ENCODE measurements at regions not wholly inside any gene's neighbourhood (a gene's known extent, or its start where the extent isn't known, plus 50 kb on each side); places are given as distances from the start of the nearest gene placed in this dataset.

DNA sequence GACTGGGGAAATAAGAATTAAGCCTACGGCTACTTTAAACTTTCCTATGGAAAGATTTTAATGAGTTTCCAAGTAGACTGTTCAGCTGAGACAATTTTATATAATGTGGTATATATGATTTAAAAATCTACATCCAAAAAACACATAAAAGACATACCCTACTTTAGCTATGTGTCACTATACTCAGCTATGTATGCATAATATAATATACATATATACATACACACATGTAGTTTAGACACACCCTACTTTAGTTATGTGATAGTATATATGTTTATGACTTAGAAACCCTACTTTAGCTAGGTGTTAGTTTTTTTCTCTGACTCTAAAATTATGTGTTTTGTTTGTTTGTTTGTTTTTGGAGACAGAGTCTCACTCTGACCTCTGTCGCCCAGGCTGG is 100.5 kb upstream of the DAB2 start:
- DNase-seq: no peak

DNA sequence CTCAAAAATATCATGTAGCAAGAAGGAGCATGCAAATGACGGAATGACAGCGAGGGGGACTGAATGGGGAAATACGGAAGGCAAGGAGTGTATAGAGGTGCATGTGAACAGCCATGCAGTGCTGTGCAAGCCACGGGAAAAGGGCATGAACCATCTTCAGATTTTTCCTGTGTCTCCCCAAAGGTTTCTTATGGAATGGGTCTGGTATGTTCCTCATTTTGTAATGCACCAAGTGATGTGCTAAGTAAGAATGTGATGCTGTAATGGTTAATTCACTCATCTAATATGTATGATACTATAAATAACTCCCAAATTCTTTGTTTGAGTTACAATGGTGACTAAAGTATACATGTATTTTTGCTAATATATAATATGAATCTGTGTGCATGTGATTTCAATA is 99.0 kb upstream of the DAB2 start:
- no peak for DNase-seq

DNA sequence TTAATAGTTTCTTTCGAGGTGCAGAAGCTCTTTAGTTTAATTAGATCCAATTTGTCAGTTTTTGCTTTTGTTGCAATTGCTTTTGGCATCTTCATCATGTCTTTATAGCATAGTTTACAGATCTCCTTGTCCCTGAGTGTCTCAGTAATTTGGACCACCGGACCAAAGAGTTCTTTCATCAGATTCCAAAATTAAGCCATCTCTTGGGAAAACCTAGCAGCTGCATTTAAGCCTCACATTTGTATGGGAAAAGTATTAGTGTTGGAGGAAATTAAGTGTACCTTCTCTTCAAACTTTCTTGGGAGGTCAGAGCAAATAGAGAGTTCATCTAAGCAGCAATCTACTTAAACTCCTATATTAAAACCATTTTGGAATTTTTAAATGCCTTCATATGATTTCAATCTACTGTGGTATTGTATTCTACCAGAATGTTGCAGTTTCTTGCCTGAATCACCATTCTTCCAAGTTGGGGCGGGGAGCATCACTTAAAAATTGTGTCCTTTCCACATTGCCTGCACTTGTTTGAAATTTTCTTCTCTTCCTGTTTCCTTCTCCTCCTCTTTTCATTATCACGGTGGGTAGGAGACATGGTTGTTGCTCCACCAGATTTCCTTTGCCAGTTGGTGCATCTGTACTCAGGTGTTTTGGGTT is 97.3 kb upstream of the DAB2 start:
- DNase-seq: no peak

DNA sequence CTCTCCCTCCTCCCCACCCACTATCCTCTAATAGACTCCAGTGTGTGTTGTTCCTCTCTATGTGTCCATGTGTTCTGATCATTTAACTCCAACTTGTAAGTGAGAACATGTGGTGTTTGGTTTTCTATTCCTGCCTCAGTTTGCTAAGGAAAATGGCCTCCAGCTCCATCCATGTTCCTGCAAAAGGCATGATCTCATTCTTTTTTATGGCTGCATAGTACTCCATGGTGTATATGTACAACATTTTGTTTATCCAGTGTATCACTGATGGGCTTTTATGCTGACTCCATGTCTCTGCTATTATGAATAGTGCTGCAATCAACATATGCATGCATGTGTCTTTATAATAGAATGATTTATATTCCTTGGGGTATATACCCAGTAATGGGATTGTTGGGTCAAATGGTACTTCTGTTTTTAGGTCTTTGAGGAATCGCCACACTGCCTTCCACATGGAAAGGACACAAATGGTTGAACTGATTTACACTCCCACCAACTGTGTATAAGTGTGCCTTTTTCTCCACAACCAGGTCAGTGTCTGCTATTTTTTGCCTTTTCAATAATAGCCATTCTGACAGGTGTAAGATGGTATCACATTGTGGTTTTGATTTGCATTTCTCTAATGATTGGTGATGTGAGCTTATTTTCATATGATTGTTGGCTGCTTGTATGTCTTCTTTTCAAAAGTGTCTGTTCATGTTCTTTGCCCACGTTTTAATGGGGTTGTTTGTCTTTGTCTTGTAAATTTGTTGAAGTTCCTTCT is 96.5 kb upstream of the DAB2 start:
- DNase-seq: no peak

DNA sequence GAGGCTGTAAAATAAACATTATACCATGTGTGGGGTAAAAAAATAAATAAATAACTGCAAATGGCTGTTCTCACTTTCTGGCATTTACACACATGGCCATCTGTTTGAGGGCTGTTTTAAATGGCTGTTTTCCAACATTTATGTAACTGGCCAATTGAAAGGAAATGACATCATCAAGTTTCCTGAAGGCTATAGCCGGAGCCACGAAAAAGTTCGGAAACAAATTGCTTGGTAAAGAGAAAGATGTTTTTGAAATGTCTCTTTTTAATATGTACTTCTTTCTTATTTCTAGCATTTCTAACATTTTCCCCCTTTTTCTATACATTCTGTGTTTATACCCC is 95.4 kb upstream of the DAB2 start:
- DNase-seq: no peak

DNA sequence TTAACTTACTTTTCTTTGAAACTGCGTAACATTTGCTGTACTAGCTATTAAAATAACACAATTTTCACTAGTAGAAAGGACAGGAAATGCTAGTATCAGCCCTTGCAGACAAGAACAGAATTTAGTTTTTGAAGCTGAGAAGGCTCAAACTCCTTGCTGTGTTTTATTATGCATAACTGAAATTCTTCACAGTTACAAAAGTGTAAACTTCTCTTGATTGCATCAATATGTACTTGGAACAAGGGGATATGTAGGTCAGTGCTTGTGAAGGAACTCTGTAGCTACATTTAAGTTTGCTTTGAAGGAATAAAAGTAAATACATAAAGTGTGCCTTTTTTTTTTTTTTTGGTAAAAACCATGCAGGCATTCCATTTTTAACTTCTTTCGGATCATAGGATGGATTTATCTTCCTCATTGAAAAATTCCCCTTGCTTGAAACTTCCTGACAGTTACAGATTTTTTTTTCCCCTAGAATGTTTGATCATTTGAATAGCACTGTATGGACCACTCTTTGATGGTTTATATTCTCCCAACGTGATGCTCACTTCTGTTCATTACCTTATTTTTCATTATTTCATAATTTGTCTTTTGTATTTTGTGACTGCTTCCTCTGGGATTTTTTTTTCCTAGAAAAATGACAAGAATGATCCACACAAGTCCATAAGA is 94.9 kb upstream of the DAB2 start:
- no peak for DNase-seq

DNA sequence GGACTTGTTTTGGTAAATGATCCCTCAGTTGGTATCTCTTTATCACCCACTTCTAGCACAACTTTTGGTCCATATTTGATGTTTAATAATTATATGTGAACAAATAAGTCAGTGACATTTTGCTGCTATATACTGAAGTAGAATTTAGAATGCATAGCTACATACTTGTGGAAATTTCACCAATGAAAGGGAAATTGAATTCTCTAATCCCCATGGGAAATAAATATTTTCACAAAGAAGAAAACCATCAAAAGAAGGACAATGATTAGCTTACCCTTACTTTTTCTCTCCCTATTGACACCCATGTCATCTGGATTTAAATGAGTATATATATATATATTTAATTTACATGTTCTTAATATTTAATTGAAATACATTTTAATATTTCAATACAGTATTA is 94.3 kb upstream of the DAB2 start:
- no peak for DNase-seq

DNA sequence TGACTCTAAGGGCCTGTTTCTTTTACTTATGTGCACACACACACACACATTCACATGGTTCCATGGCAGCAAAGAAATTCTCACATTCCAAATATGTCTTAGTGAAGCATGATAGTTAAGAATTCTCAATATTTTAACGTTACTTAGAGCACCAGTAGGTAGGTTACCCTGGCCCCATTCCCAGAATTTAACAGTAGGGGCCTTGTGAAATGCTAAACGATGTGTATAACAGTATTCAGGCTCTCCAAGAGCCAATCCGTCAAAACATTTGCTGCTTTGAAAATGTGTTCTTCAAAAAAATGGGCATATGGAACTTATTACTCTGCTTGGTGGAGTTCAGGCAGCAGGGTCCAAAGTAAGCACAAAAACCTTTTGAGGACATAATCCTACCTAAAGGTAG is 93.7 kb upstream of the DAB2 start:
- DNase-seq: no peak

DNA sequence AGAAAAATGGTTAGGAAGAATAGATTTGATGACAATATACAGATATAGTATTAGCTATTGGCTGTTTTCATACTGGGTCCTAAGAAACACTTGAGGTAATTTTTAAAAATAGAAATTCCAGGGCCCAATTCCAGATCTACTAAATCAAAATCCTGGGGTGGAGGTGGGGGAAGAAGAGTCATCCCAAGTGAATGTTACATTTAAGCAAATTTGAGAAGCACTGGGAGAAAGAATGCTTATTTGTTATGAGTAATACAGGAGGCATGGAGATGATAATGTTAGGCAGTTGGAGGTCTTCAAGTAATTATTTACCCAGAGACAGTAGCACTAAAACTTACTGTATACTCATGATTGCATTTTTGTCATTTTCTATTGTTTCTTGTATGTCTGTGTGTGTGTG is 93.0 kb upstream of the DAB2 start:
- no peak for DNase-seq

DNA sequence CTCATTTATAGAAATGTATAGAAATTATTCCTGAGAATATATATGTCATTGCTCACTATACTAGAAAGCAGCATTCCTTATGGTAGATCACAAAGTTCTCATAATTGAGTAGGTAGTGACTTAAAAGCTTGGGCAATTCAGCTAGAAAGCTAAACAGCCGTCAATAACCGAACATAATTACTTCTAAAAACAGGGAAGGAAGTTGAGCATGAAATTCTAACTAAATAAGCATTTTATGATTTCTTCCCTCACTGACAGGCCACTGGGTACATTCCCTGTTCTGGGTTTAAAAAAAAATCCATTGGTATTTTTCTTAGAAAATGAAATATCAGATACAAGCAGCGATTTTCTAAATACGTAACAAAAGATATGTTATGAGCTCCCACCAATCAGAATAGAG is 91.1 kb upstream of the DAB2 start:
- DNase-seq: no peak

DNA sequence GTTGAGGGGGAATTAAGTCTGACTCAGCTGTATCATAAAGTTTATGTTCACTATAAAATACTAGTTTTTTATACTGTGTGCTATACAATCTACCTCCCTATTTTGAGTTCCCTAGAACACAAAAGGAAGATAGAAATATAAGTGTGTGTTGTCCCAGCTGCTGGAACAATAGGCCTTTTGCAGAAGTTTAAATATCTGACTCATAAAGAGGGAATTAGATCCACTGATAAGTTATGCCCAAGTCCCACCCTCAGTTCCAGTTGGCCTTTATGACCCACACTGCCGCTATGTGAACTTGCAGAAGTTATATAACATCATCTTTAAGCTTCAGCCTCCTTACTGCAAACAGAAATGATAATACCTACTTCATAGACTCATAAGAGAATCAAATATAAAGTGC is 88.5 kb upstream of the DAB2 start:
- no peak for DNase-seq

DNA sequence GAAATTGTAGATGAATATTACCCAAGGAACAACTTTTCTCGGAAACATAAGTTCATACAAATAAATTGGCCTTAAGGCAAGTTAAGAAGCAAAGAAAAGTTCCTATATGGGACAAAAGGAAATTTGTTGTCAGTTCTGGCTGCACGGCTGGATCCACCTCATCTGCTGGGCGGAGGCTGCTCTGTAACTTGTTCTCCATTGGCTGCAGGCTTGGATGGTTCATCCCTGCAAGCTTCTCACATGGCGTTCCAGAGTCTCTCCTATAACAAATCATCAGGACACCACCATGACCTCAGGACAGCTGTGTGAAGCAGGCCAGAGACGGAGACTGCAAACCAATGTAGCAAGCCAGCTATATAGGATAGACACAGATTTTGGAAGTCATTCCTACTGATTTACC is 81.4 kb upstream of the DAB2 start:
- no peak for DNase-seq

DNA sequence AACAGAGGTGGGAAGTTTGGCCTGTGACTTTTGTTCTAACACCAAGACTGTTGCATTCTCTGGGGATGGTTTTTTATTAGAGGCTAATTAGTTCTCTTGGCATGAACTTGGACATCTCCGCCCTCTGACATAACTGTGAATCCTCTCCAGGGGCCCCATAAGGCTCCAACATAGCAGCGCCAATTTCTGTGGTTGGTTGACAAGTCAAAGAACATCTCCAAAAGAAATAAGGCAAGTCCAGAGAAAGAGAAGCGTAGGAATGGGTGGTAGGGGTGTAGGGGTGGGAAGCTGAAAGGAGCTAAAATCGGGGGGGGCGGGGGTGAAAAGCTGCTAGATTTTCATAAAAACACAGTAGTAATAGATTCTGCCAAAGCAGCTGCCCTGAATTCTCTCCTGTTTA is 81.0 kb upstream of the DAB2 start:
- no peak for DNase-seq

DNA sequence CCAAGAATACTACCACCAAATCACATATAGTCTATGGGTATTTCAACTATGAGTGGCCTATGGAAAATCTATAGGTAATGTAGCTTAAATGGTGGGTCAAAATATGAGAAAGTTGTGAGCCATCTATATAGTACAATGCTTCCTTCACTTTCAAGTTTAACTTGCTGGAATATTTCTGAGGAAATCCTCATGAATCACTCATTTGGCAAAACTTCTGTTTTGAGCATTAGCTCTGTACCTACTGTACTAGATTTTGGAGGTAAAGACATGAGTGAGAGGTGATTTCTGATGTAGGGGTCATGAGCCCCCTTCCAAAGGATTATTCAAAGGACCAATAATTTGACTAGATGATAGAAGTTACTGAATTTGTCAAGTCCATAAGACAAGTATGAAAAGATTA is 80.6 kb upstream of the DAB2 start:
- DNase-seq: no peak

DNA sequence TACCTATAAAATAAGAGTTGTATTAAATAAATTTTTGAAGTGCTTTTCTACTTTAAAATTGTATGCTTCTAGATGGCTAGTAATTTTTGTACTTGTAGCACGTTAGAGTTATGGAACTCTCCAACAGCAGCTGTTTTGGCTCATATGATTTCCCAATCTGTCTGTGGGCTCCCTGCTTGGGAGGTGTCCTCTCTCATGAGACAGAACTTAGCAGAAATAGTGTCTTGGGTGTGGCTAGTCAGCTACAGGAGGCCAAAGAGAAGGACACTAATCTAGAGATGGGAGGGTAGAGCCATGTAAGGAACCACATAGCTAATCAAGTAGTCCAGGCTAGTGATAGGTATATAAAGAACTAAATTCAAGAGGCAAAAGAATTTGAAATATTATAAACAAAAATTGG is 78.4 kb upstream of the DAB2 start:
- DNase-seq: no peak

DNA sequence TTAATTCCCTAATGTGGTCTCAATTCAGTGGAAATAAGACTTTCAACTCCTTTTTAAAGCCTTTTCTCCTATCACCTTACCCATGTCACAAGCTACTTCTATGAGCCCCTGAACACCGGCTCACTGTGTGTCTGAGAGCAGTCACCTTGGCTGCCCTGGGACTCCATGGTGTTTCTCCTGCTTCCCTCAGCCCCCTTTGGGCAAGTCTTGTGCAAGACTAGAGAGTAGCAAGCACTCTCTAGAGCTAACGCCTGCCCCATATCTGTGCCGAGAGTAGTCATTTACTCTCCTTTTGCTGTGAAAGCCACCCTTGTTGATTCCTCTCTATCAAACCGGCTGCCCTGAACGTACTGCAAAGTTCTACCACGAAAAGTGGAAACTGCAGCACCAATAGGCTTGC is 77.9 kb upstream of the DAB2 start:
- no peak for DNase-seq

DNA sequence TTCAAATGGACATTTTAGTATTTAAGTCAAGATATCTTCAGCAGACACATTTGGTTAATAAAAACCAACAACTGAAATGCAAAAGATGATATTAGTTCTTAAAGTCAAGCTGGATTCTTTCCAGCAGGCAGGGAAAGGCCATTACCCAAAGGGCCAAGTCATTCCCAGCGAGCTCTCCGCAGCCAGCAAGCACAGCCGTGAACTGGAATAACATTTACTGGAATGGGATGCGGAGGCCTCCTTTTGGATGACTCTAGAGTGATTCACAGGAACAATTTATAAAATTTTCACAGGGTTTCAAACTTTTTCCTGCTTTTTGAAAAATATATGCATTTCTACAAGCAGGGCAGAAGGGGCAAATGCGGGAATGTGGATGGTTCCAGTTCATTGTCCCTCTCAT is 76.6 kb upstream of the DAB2 start:
- no peak for DNase-seq

DNA sequence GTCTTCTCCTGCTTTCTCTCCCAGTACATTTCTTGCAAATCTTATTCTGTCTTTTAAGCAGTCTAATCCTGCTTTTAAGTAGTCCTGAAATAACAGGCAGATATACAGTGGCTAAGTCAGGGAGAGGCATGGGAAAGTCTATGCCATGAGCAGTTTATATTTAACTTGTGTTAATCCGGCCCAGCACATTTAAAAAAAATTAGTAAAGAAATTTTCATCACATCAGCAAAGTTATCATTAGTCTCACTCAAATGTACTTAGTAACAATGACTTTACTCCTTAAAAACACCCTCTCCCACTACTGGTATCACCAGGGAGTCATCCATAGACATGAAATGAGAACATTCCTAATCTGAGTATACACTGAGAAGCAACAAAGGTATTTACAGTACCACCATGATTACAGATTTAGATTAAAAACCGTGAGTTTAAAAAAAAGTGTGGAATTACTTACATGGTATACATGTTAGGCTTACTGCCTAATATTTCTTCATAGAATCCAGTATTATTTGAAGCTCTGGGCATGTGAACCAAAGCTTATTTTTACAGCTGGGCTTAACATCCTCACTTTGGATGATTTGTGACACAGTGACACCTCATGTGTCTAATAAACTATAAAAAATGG is 75.9 kb upstream of the DAB2 start:
- DNase-seq: no peak

DNA sequence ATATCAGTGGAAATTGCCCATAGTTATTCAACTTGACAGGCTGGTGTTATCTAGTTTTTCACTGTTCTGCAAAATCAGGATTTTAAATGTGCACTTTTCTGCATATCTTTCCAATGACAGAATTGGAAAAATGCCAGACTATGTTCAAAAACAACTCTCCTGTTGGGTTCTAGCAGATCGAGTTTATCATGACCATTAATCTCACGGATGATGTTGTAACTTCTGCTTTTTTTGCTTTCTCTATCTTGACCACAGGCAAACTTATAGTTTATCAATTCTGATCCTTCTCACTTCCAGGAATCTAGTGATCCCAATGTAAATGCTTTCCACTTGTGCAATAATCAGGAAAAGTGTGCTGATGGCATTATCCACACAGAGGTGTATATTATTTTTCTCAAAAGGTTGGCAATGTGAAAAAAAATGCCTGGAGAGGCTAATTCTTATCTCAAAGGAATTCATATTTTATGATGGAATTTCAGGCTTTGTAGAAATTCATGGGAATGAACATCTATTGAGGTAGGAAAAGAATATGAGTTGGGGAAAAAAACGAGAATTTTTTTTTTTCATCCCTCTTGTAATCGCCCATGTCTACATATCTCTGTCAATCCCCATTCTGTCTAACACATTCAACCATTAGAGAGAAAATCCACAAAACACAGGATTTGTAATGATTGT is 73.6 kb upstream of the DAB2 start:
- DNase-seq: no peak

DNA sequence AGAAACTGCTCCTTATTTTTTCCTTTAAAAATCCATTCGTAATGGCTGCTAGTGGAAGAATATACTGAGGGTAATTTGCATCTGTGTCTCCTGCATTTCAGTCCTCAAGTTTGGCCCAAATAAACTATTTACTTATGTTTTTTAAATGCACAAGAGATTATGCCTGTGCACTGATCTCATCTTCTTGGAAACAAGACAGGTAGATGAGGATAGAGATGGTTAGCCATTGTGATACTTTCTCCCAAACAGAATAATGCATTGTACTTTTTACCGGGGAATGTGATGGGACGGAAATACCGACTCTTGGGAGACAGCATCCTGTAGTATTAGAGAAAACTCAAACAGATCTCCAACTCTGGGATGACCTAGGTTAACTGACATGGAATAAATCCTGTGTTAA is 72.5 kb upstream of the DAB2 start:
- no peak for DNase-seq

DNA sequence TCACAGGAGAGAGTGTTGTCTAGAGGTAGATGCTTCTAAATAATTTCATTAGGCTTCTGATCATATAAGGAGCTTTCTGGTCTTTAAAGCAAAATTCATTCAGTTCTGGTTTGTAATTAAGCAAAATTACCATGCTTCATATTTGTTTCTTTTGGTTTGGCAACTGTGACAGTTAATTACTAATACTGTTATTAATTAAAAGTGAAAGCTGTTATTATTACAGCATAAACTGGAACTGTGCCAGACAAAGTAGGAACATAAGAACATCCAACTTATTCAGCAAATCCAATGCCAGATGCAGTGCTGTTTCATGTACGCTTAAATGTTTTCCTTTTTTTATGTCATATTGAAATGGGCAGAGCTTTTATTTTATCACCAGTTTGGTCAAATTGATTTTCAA is 70.4 kb upstream of the DAB2 start:
- no peak for DNase-seq

DNA sequence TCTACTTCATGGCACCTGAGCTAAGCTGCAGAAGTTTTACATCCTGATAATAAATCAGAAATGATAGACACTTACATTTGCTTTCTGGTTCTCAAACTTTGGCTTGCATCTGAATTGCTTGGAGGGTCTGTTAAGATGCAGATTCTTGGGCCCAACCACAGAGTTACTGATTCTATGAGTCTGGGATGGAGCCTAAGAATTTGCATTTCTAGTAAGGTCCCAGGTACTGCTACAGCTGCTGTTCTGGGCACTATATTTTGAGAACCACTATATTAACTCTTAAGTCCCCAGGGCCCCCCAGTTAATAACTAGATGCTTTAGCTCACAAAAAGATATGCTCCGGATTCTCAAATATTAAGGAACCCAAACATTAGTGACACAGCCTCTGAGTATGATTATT is 69.8 kb upstream of the DAB2 start:
- DNase-seq: no peak

DNA sequence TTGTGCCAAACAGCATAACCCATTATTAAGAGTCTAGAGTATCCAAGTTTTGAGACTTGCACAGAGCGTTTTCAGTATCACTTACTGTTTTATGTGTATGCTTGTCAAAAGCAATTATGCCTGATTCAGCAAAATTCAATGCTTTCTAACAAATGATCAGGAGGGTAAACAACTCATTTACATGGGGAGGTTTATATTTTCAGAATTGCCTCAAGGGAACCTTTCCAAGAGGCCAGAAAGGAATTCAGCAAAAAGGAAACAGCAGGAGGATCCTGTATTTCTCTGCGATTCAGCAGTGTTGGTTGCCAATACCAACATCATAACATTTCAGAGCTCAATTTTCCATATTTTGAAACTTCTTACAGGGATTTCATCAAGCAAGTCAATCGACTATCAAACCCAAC is 69.3 kb upstream of the DAB2 start:
- no peak for DNase-seq

DNA sequence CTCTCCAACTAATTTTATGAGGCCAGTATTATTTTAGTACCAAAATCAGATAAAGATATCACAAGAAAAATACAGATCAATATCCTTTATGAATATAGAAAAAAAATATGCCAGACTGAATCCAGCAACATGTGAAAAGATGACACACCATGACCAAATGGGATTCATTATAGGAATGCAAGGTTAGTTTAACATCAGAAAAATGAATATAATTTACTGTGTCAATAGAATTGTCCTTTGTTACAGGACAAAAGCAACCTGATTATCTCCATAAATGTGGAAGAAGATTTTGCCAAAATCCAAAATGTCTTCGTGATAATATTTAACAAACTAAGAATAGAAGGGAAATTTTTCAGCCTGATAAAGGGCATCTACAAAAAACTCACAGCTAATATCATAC is 66.4 kb upstream of the DAB2 start:
- DNase-seq: no peak
